ENCODE measurements at regions not wholly inside any gene's neighbourhood (a gene's known extent, or its start where the extent isn't known, plus 50 kb on each side); places are given as distances from the start of the nearest gene placed in this dataset.
"Not testable (repeated sequence)": the region's sequence is repeated elsewhere in the genome, so short reads cannot be mapped to it uniquely, and the experiment has no call there.

DNA sequence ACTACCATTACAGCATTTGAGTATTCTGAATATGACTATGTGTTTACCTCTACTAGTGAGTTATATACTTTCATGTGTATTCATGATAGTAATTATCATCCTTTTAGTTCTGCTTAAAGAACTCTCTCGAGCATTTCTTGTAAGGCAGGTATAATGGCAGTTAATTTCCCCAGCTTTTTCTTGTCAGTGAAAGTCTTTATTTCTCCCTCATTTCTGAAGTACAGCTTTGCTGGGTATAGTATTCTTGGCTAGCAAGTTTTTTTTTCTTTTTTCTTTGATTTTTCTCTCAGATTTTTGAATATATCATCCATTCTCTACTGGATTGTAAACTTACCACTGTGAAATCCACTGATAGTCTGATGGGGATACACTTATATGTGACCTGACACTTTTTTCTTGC lies 165.9 kb upstream of the ARHGAP5 start:
- Histone ChIP-seq H2AFZ (ENCODE audit: insufficient read depth, low read length, poor library complexity) (no peak overlapping the region), H3K79me2 (ENCODE audit: control insufficient read depth, insufficient read depth, low read length, poor library complexity) (no peaks in the 10 kb centered on the region), H4K91ac (ENCODE audit: low read depth, low read length) (no peak overlapping the region), H3K4ac (ENCODE audit: low read depth, low read length) (no peak overlapping the region), H3K36me3 (ENCODE audit: control insufficient read depth in 1 of 2, insufficient read depth in 2 of 2, low read length in 2 of 2) (no peaks in the 10 kb centered on the region), H4K12ac (ENCODE audit: low read depth, low read length) (no peak overlapping the region), H3K4me2 (ENCODE audit: low read length) (no peak overlapping the region), H2AK5ac (ENCODE audit: low read length) (no peak overlapping the region), H2BK5ac (ENCODE audit: low read depth, low read length, poor library complexity) (no peak overlapping the region), H3K9ac (ENCODE audit: low read length) (no peak overlapping the region), H3K23ac (ENCODE audit: low read length) (no peak overlapping the region), H3K27ac (ENCODE audit: low read depth, low read length) (no peak overlapping the region), H3K14ac (ENCODE audit: low read length) (no peak overlapping the region), H2BK120ac (ENCODE audit: insufficient read depth, low read length, poor library complexity) (no peak overlapping the region), H3K18ac (ENCODE audit: low read length) (no peak overlapping the region), H3K4me1 (ENCODE audit: control insufficient read depth in 1 of 2, insufficient read depth in 2 of 2, low read length in 2 of 2) (no peaks in the 10 kb centered on the region), H4K8ac (ENCODE audit: low read depth, low read length) (no peak overlapping the region), H3K9me3 (ENCODE audit: insufficient read depth, low read depth, low read length) (peaks cover 6% of the 10 kb centered on the region), H3K79me1 (ENCODE audit: low read length) (no peaks in the 10 kb centered on the region), H2BK12ac (ENCODE audit: low read length) (no peak overlapping the region), H3K27me3 (ENCODE audit: insufficient read depth, low read length) (no peaks in the 10 kb centered on the region), H3K4me3 (ENCODE audit: low read depth, low read length) (no peak overlapping the region)
- DNase-seq: no peak
- no CpG with 5 or more reads among the region's 1 CpG for WGBS (ENCODE audit: extremely low coverage, insufficient coverage, insufficient read length)

DNA sequence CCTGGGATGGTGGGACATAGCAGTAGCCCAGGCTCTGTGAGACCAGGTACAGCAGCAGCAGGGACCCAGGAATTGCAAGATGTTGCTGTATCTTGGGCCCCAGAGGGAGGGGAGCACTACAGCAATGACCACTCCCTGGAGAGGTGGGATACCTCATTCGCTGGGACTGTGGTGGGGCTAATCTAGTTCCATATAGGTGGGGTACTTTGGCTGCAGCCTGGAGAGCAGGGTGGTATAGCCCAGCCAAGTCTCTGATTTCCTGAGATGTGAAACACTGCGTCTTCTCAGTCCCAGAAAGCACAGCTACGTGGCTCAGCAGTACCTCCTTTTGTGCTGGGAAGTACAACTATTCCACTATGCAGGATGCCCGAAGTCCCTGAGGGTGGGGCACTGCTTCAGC lies 163.7 kb upstream of the ARHGAP5 start:
- no peak overlapping the region for H3K14ac ChIP-seq (ENCODE audit: low read length)
- no CpG with 5 or more reads among the region's 4 CpGs for WGBS (ENCODE audit: extremely low coverage, insufficient coverage, insufficient read length)
- H4K91ac ChIP-seq (ENCODE audit: low read depth, low read length): no peak overlapping the region
- H2BK120ac ChIP-seq (ENCODE audit: insufficient read depth, low read length, poor library complexity): no peak overlapping the region
- no peaks in the 10 kb centered on the region for H3K27me3 ChIP-seq (ENCODE audit: insufficient read depth, low read length)
- H3K4me2 ChIP-seq (ENCODE audit: low read length): no peak overlapping the region
- no peaks in the 10 kb centered on the region for H3K79me2 ChIP-seq (ENCODE audit: control insufficient read depth, insufficient read depth, low read length, poor library complexity)
- H2AFZ ChIP-seq (ENCODE audit: insufficient read depth, low read length, poor library complexity): no peak overlapping the region
- peaks cover 6% of the 10 kb centered on the region for H3K9me3 ChIP-seq (ENCODE audit: insufficient read depth, low read depth, low read length)
- H2BK12ac ChIP-seq (ENCODE audit: low read length): no peak overlapping the region
- no peak overlapping the region for H2AK5ac ChIP-seq (ENCODE audit: low read length)
- no peak overlapping the region for H3K23ac ChIP-seq (ENCODE audit: low read length)
- H3K4me1 ChIP-seq (ENCODE audit: control insufficient read depth in 1 of 2, insufficient read depth in 2 of 2, low read length in 2 of 2): no peaks in the 10 kb centered on the region
- no peak for DNase-seq
- no peak overlapping the region for H3K27ac ChIP-seq (ENCODE audit: low read depth, low read length)
- H3K4ac ChIP-seq (ENCODE audit: low read depth, low read length): no peak overlapping the region
- H3K9ac ChIP-seq (ENCODE audit: low read length): no peak overlapping the region
- H3K79me1 ChIP-seq (ENCODE audit: low read length): no peaks in the 10 kb centered on the region
- H3K36me3 ChIP-seq (ENCODE audit: control insufficient read depth in 1 of 2, insufficient read depth in 2 of 2, low read length in 2 of 2): no peaks in the 10 kb centered on the region
- H4K12ac ChIP-seq (ENCODE audit: low read depth, low read length): no peak overlapping the region
- no peak overlapping the region for H3K4me3 ChIP-seq (ENCODE audit: low read depth, low read length)
- no peak overlapping the region for H4K8ac ChIP-seq (ENCODE audit: low read depth, low read length)
- H3K18ac ChIP-seq (ENCODE audit: low read length): no peak overlapping the region
- H2BK5ac ChIP-seq (ENCODE audit: low read depth, low read length, poor library complexity): no peak overlapping the region

DNA sequence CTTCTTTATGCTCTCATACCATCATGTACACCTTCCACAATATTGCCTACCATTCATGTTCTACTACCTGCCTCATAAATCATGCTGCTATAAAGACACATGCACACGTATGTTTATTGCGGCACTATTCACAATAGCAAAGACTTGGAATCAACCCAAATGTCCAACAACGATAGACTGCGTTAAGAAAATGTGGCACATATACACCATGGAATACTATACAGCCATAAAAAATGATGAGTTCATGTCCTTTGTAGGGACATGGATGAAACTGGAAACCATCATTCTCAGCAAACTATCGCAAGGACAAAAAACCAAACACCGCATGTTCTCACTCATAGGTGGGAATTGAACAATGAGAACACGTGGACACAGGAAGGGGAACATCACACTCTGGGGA lies 158.8 kb upstream of the ARHGAP5 start:
- not testable (repeated sequence) for H2AFZ ChIP-seq (ENCODE audit: insufficient read depth, low read length, poor library complexity); H3K4ac ChIP-seq (ENCODE audit: low read depth, low read length); H4K91ac ChIP-seq (ENCODE audit: low read depth, low read length); H3K18ac ChIP-seq (ENCODE audit: low read length); H3K9ac ChIP-seq (ENCODE audit: low read length); H3K4me2 ChIP-seq (ENCODE audit: low read length); H3K79me1 ChIP-seq (ENCODE audit: low read length); H4K8ac ChIP-seq (ENCODE audit: low read depth, low read length); H3K23ac ChIP-seq (ENCODE audit: low read length); H3K36me3 ChIP-seq (ENCODE audit: control insufficient read depth in 1 of 2, insufficient read depth in 2 of 2, low read length in 2 of 2); H2BK5ac ChIP-seq (ENCODE audit: low read depth, low read length, poor library complexity); H3K4me3 ChIP-seq (ENCODE audit: low read depth, low read length); H3K4me1 ChIP-seq (ENCODE audit: control insufficient read depth in 1 of 2, insufficient read depth in 2 of 2, low read length in 2 of 2); H2BK12ac ChIP-seq (ENCODE audit: low read length); DNase-seq; H3K79me2 ChIP-seq (ENCODE audit: control insufficient read depth, insufficient read depth, low read length, poor library complexity); H3K27ac ChIP-seq (ENCODE audit: low read depth, low read length); H3K14ac ChIP-seq (ENCODE audit: low read length); H2BK120ac ChIP-seq (ENCODE audit: insufficient read depth, low read length, poor library complexity); H4K12ac ChIP-seq (ENCODE audit: low read depth, low read length); H2AK5ac ChIP-seq (ENCODE audit: low read length); H3K27me3 ChIP-seq (ENCODE audit: insufficient read depth, low read length); H3K9me3 ChIP-seq (ENCODE audit: insufficient read depth, low read depth, low read length)
- WGBS (ENCODE audit: extremely low coverage, insufficient coverage, insufficient read length): no CpG with 5 or more reads among the region's 7 CpGs

DNA sequence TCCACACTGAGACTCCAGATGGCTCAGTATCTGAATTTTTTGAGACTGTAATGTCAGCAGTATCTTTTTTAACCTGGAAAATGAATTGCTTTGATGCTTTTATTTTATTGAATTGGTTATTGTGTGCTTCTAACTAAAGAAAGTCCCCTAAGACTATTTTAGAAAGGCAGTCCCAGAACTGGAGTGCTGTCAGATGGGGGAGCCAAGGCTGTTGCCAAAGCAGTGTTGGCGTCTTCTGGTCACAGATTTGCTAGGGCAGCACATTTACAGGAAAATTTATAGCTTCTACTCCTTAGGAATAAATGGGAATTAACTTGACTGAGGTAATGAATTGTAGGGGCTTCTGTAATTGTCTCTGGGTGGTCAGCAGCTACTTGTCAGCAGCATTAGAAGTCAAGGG lies 157.1 kb upstream of the ARHGAP5 start:
- no peak overlapping the region for H3K18ac ChIP-seq (ENCODE audit: low read length)
- H3K23ac ChIP-seq (ENCODE audit: low read length): no peak overlapping the region
- no peak overlapping the region for H3K14ac ChIP-seq (ENCODE audit: low read length)
- no peak overlapping the region for H3K9ac ChIP-seq (ENCODE audit: low read length)
- H4K8ac ChIP-seq (ENCODE audit: low read depth, low read length): no peak overlapping the region
- H2BK5ac ChIP-seq (ENCODE audit: low read depth, low read length, poor library complexity): no peak overlapping the region
- no peak for DNase-seq
- WGBS (ENCODE audit: extremely low coverage, insufficient coverage, insufficient read length): no CpG with 5 or more reads among the region's 1 CpG
- H2AFZ ChIP-seq (ENCODE audit: insufficient read depth, low read length, poor library complexity): no peak overlapping the region
- H3K27me3 ChIP-seq (ENCODE audit: insufficient read depth, low read length): no peaks in the 10 kb centered on the region
- no peak overlapping the region for H2BK12ac ChIP-seq (ENCODE audit: low read length)
- no peaks in the 10 kb centered on the region for H3K36me3 ChIP-seq (ENCODE audit: control insufficient read depth in 1 of 2, insufficient read depth in 2 of 2, low read length in 2 of 2)
- H2BK120ac ChIP-seq (ENCODE audit: insufficient read depth, low read length, poor library complexity): no peak overlapping the region
- H3K4me3 ChIP-seq (ENCODE audit: low read depth, low read length): no peak overlapping the region
- H3K27ac ChIP-seq (ENCODE audit: low read depth, low read length): no peak overlapping the region
- H3K9me3 ChIP-seq (ENCODE audit: insufficient read depth, low read depth, low read length): no peaks in the 10 kb centered on the region
- no peaks in the 10 kb centered on the region for H3K79me2 ChIP-seq (ENCODE audit: control insufficient read depth, insufficient read depth, low read length, poor library complexity)
- no peaks in the 10 kb centered on the region for H3K4me1 ChIP-seq (ENCODE audit: control insufficient read depth in 1 of 2, insufficient read depth in 2 of 2, low read length in 2 of 2)
- H3K79me1 ChIP-seq (ENCODE audit: low read length): no peaks in the 10 kb centered on the region
- no peak overlapping the region for H3K4me2 ChIP-seq (ENCODE audit: low read length)
- no peak overlapping the region for H4K12ac ChIP-seq (ENCODE audit: low read depth, low read length)
- no peak overlapping the region for H2AK5ac ChIP-seq (ENCODE audit: low read length)
- H3K4ac ChIP-seq (ENCODE audit: low read depth, low read length): no peak overlapping the region
- H4K91ac ChIP-seq (ENCODE audit: low read depth, low read length): no peak overlapping the region
